HG02970 (cell line): ENCODE measurements at regions not wholly inside any gene's neighbourhood (a gene's known extent, or its start where the extent isn't known, plus 50 kb on each side); places are given as distances from the start of the nearest gene placed in this dataset.

Source experiments
- ATAC-seq: cut with Tn5 transposase; IDR thresholded peaks from one replicate; pipeline ENCODE4 v1.9.1; 2021; ENCODE audit warnings: mild to moderate bottlenecking, moderate library complexity, moderate number of reproducible peaks; ENCODE audit not compliant: unreplicated experiment, low FRiP score

- no peak for ATAC-seq
Observed at GRCh38 chrX:39162322-39162735, 361.1 kb downstream of the MID1IP1 start.

- no peak for ATAC-seq
Observed at GRCh38 chrX:39163581-39164126, 362.4 kb downstream of the MID1IP1 start.

GRCh38 chrX:39164212-39164611 is 363.0 kb downstream of the MID1IP1 start:
- ATAC-seq = no peak

- no peak for ATAC-seq
Observed at GRCh38 chrX:39165185-39165584, 363.9 kb downstream of the MID1IP1 start.

- ATAC-seq = no peak
Observed at GRCh38 chrX:39165773-39166172, 364.5 kb downstream of the MID1IP1 start.

DNA sequence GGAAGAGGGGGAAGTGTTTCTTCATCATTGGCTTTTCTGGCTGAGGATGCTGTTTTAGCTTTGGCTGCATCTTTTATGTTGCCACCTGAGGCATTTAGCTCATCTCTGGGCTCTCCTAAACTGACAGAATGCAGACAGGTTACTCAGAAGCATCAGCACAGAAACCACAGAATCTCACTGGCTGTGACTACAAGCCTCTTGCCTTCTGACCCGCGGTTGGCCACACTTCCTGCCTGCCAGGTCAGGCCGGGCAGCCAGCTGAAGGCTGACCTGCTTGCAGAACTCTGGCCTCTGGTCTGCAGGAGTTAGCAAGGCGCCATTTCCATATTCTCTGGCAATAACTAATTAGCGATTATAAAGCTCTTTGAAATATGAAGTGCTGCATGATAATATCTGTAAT is 366.5 kb downstream of the MID1IP1 start:
- no peak for ATAC-seq

DNA sequence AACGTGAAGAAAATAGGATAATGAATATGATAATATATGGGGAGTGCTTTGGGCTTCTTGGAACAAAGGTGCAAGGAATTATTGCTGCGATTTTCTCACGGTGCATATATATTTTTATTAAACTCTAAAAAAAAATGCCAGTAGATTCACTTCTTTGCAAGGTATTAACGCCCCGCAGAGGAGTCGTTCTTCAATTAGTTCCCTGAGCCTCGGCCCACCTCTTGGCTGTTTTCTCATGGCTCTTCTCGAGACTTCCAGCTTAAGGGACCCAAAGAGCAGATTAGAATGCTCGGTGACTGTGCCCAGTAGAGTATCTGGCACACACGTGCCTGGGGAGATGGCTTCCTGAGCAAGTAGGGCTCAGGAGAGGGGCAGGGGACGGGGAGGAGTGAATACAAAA is 367.4 kb downstream of the MID1IP1 start:
- ATAC-seq = no peak

DNA sequence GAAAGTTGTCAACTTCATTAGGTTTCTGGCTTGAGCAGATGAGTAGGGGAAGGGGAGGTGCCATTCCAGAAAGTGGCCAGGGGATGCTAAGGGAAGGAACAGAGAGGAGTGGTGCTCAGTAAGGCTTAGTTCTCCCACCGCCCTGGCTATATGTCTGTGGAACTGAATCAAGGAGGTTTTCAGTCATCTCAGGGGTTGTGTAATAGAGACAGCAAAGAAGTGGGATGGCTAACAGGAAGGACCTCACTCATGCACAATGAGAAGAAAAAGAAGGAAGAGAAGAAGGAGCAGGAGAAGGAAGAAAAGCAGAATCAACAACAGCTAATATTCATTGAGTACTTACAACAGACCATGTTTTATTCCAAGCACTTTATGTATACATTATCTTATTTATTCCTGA is 368.7 kb downstream of the MID1IP1 start:
- no peak for ATAC-seq

- ATAC-seq = no peak
Observed at GRCh38 chrX:39170464-39170863, 369.2 kb downstream of the MID1IP1 start.

GRCh38 chrX:39171686-39172085 is 370.4 kb downstream of the MID1IP1 start:
- no peak for ATAC-seq

- no peak for ATAC-seq
Observed at GRCh38 chrX:39174241-39174771, 373.0 kb downstream of the MID1IP1 start.

DNA sequence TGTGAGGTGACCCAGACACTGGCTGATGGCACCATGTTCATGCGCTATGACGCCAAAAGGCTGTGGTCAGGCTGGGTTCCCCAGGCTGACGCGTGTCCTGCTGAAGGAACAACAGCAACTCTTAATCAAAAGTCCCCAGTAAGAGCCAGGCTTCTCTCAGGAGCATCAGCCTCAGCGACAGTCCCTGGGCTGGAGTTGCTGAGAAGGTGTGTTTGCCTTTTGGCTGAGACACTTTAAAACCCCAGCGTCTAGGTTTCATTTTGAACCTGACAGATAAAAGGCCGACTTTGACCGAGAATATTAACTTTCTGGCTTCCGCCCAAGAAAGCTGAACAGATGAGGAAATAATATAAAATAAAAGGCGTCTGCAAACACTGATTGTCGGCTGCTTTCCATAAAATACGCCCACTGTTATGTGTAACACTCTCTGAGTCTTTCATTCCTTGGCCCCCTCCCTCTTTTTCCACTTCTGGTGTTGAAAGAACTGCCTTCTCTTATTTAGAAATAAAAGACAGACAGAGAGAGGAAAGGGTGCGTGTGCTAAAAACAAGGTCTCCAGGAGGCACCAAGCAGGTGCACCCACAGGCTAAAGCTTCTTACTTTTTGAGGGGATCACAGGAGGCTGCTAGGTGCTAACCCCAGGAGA is 373.6 kb downstream of the MID1IP1 start:
- ATAC-seq = no peak

- ATAC-seq = no peak
Observed at GRCh38 chrX:39175418-39176057, 374.3 kb downstream of the MID1IP1 start.

DNA sequence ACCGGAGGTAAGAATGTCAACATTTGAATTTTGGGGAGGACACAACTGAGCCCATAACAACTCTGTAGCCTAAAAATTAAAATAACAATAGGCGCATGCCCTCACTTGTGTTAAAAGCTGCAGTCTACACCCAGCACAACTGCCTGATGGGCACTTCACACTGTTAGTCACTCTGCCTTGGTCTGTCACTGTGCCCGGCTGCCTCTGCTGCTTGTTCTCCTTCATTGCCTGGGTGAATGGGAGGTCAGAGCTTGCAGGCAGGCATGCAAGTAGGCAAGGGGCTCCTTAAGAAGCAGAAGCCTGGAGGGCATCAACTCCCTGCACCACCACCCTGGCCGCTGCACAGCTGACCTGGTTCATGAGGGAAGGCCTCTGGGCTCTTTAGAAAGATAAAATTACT is 374.8 kb downstream of the MID1IP1 start:
- no peak for ATAC-seq

DNA sequence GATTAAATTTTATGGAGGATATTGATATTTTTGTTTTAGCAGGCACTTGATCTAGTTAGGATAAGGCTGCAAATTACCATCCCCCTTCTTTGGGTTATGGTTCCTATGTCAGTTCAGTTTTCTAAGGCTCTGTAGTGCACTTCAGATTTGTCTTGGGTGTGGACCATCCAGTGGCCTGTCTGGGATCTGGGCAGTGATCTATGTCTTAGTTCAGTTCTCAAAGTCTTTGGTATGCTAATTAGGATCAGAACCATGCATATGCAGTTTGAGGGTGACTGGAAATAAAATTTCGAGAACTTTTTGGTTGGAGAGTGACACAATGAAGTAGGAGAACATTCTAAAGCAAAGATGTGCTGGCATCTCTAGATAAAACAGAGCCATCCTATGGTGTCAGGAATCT is 388.2 kb downstream of the MID1IP1 start:
- no peak for ATAC-seq

- no peak for ATAC-seq
Observed at GRCh38 chrX:39194673-39195072, 393.4 kb downstream of the MID1IP1 start.

- ATAC-seq = no peak
Observed at GRCh38 chrX:39195156-39195555, 393.9 kb downstream of the MID1IP1 start.

GRCh38 chrX:39196192-39197102 is 395.2 kb downstream of the MID1IP1 start:
- ATAC-seq = peak; percentile 80

DNA sequence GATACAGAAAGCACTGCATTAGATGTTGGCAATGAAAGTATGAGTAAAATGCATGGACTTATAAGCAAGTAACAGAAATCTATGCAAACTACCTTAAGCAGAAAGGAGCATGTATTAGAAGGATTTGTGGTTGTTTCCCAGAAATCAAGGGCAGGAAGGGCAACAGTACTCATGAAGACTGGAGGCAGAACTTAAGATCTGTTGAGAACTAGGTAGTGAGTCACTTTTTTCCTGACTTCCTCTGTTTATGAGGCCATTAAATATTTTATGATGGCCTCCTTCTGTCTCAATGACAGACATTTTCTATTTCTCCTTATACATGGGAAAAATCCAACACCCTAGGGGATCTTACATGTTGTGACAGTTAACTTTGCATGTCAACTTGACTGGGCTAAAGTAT is 398.2 kb downstream of the MID1IP1 start:
- no peak for ATAC-seq

- no peak for ATAC-seq
Observed at GRCh38 chrX:39201305-39201990, 400.2 kb downstream of the MID1IP1 start.
